Vagina (tissue), 2 donors: ENCODE measurements at regions not wholly inside any gene's neighbourhood (a gene's known extent, or its start where the extent isn't known, plus 50 kb on each side); places are given as distances from the start of the nearest gene placed in this dataset.

Source experiments
- DNase-seq, 2 donors: peaks; one replicate each; pipeline ENCODE4 v3.0.0-alpha.2; 2017; ENCODE audit errors: extremely low spot score in 2 of 2
- H3K27ac ChIP-seq: fragments of 200-600 bp; sonication (generic); one replicate; pipeline ENCODE4 v1.5.1; 2019
- H3K27me3 ChIP-seq: fragments of 200-600 bp; sonication (generic); one replicate; pipeline ENCODE4 v1.5.1; 2019
- H3K36me3 ChIP-seq, 2 donors: fragments of 200-600 bp; sonication (generic); one replicate each; pipeline ENCODE4 v1.5.1; 2017 to 2019
- H3K4me1 ChIP-seq: fragments of 200-600 bp; sonication (generic); one replicate; pipeline ENCODE4 v1.5.1; 2019
- H3K4me3 ChIP-seq, 2 donors: fragments of 200-600 bp; sonication (generic); 1 replicate in 1 of 2; 2 replicates in 1 of 2; pipeline ENCODE4 v1.5.1; 2016 to 2019
- H3K9me3 ChIP-seq: fragments of 200-600 bp; sonication (generic); one replicate; pipeline ENCODE4 v1.5.1; 2019
- POLR2A ChIP-seq, 2 donors: fragments of 450-650 bp; IDR thresholded peaks; one replicate each; pipeline ENCODE4 v1.6.1; 2017; ENCODE audit warnings: antibody characterized with exemption in 2 of 2, mild to moderate bottlenecking in 2 of 2, moderate library complexity in 2 of 2
- POLR2AphosphoS5 ChIP-seq, 2 donors: sonication (generic); formaldehyde crosslinking; IDR thresholded peaks; one replicate each; pipeline ENCODE4 v1.9.0; 2017; ENCODE audit warnings: antibody characterized with exemption in 2 of 2, mild to moderate bottlenecking in 2 of 2, low read depth in 1 of 2; ENCODE audit not compliant: insufficient read depth in 1 of 2
- intact Hi-C: fragments of 100-400 bp; cut with DNase I; formaldehyde crosslinking; loops from one replicate; pipeline ENCODE4 v1.15.1; 2023
- TF ChIP-seq, protein P1 (sequence below), 3 experiments: fragments of 450-650 bp in 2 of 3; fragments of 200-600 bp in 1 of 3; sonication (generic) in 1 of 3; IDR thresholded peaks; one replicate each; pipeline ENCODE4 v1.5.1; 2017 to 2019; ENCODE audit warnings: antibody characterized with exemption in 3 of 3, mild to moderate bottlenecking in 2 of 3, moderate library complexity in 2 of 3

DNA sequence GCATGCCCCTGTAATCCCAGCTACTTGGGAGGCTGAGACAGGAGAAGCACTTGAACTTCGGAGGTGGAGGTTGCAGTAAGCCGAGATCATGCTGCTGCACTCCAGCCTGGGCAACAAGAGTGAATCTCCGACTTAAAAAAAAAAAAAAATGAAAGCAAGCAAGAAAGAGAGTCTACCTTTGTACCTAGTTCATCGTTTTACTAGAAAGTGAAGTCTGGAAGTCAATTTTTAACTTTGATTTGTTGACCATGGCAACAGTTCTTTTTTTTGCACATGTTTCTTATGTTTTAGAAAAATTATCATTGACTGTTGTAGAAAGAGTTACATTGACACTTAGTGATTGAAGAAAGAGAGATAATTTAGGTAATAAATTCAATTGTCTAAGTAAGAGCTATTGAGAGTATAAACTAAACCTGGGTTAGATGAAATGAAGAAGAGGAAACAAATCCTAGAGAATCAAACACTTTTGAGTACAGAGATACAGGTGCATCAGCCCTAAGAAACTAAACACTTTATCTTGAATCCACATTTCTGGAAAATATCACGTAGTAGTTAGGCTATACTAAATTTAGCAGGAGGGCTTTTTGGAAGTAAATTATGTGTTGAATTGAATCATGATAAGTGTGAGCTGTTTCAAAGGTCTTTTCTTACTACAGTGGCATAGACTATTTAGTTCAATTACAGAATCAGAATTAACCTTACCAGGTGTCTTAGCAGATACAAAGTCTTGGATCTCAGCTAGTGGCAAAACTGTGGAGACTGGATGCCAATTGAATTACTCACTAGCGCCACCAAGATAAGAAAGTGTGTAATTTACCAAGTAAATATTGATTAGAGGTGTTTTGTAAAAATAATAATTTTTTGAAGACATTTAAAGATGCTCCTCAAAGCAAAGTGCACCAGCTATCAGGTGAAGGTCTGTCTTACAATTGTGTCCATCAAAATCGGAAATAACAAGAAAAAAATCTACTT lies 303.4 kb upstream of the NRXN1 start:
- Histone ChIP-seq H3K4me1 (no peaks in the 10 kb centered on the region), H3K36me3 (no peaks in the 10 kb centered on the region), H3K27me3 (no peaks in the 10 kb centered on the region), H3K9me3 (no peaks in the 10 kb centered on the region), H3K27ac (no peak overlapping the region), H3K4me3 (no peak overlapping the region)
- no peak for DNase-seq
- TF ChIP-seq, protein P1, sequence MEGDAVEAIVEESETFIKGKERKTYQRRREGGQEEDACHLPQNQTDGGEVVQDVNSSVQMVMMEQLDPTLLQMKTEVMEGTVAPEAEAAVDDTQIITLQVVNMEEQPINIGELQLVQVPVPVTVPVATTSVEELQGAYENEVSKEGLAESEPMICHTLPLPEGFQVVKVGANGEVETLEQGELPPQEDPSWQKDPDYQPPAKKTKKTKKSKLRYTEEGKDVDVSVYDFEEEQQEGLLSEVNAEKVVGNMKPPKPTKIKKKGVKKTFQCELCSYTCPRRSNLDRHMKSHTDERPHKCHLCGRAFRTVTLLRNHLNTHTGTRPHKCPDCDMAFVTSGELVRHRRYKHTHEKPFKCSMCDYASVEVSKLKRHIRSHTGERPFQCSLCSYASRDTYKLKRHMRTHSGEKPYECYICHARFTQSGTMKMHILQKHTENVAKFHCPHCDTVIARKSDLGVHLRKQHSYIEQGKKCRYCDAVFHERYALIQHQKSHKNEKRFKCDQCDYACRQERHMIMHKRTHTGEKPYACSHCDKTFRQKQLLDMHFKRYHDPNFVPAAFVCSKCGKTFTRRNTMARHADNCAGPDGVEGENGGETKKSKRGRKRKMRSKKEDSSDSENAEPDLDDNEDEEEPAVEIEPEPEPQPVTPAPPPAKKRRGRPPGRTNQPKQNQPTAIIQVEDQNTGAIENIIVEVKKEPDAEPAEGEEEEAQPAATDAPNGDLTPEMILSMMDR (IDR thresholded peaks at IDR 0.05), result no peak
- no peak for TF ChIP-seq POLR2A (IDR thresholded peaks at IDR 0.05)
- TF ChIP-seq POLR2AphosphoS5 (IDR thresholded peaks at IDR 0.05; ENCODE audit: insufficient read depth in 1 of 2, low read depth in 1 of 2), result no peak
- intact Hi-C loops, result no loop called here

DNA sequence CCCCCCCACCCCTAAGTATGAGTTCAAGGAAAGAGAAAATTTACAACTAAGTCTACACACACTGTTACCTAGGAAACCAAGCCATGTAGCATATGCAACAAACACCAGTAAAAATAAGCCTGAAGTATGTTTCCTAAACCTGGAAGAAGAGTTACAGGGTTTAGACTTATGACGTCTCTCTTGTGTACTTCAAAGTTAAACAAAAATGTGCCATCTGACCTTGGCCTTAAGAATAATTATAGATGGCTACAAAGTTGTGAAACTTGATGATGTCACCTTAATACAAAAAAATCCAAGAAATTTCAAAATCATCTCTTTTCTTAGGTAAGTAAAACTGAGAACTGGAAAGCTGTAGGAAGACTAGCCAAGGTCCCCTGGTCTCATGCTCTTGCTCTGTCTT lies 297.6 kb upstream of the NRXN1 start:
- TF ChIP-seq POLR2AphosphoS5 (IDR thresholded peaks at IDR 0.05; ENCODE audit: insufficient read depth in 1 of 2, low read depth in 1 of 2) (no peak), POLR2A (IDR thresholded peaks at IDR 0.05) (no peak)
- TF ChIP-seq, protein P1 (IDR thresholded peaks at IDR 0.05), result no peak
- Histone ChIP-seq H3K4me1 (no peaks in the 10 kb centered on the region), H3K9me3 (no peaks in the 10 kb centered on the region), H3K36me3 (no peaks in the 10 kb centered on the region), H3K27me3 (no peaks in the 10 kb centered on the region), H3K4me3 (no peak overlapping the region), H3K27ac (no peak overlapping the region)
- intact Hi-C loops, result no loop called here
- no peak for DNase-seq

DNA sequence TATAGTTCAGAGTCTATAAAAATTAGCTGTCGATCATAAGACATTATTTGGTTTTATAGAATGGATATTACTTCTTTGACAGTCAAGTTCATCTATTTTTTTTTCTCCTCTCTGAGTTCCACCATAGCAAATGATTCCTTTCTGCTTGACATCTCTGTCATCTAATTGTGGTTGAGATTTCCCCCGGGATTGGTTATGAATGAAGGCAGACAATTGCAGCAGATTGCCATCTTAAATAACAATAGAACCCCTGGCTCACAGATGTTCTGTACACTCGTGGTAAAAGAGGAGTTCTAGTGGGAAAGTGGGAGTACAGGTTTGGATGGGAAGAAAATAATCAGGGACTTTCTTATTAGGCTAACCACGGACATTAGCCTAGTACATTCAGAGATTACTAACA lies 292.1 kb upstream of the NRXN1 start:
- no peak overlapping the region for H3K4me3 ChIP-seq
- no peaks in the 10 kb centered on the region for H3K27me3 ChIP-seq
- no peak for DNase-seq
- TF ChIP-seq POLR2A (IDR thresholded peaks at IDR 0.05), result no peak
- no peak for TF ChIP-seq POLR2AphosphoS5 (IDR thresholded peaks at IDR 0.05; ENCODE audit: insufficient read depth in 1 of 2, low read depth in 1 of 2)
- TF ChIP-seq, protein P1 (IDR thresholded peaks at IDR 0.05), result no peak
- H3K9me3 ChIP-seq, result no peaks in the 10 kb centered on the region
- H3K27ac ChIP-seq, result no peak overlapping the region
- no peaks in the 10 kb centered on the region for H3K4me1 ChIP-seq
- H3K36me3 ChIP-seq, result no peaks in the 10 kb centered on the region
- intact Hi-C loops, result no loop called here

DNA sequence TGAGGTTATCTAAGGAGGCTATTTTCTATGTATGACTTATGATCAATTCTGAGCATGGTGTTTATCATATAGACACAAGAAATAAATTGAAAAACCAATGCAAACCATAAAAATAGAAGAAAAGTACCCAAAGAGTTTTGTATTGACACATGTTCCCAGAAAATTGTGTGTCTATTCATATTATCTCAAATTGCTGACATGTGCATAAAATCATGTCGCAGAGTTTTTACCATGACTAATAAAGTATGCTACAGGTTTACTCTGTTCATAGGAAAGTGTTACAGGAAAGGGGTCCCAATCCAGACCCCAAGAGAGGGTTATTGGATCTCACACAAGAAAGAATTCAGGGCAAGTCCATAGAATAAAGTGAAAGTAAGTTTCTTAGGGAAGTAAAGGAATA lies 290.7 kb upstream of the NRXN1 start:
- no peaks in the 10 kb centered on the region for H3K36me3 ChIP-seq
- no peaks in the 10 kb centered on the region for H3K27me3 ChIP-seq
- H3K27ac ChIP-seq, result no peak overlapping the region
- no peaks in the 10 kb centered on the region for H3K9me3 ChIP-seq
- DNase-seq, result no peak
- intact Hi-C loops, result no loop called here
- TF ChIP-seq, protein P1 (IDR thresholded peaks at IDR 0.05), result no peak
- no peak for TF ChIP-seq POLR2A (IDR thresholded peaks at IDR 0.05)
- no peak for TF ChIP-seq POLR2AphosphoS5 (IDR thresholded peaks at IDR 0.05; ENCODE audit: insufficient read depth in 1 of 2, low read depth in 1 of 2)
- no peak overlapping the region for H3K4me3 ChIP-seq
- no peaks in the 10 kb centered on the region for H3K4me1 ChIP-seq

DNA sequence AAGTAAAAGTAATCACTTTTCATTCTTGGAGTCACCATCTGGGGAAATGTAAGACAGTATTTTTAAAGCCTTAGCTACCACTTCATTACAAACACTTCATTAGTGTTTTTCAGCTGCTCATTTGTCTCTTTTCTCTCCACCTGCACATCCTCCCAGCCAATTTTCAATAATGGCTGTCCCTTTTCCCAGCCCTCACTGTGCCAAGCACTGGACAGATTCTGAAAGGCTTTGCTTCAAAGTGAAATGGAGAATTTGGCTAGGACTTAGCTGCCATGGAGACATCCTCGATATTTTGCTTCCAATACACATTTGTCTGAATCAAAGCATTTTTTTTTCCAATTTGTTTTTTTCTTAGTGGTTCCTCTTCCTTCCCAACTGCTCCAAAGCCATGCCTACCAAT lies 272.4 kb upstream of the NRXN1 start:
- no peaks in the 10 kb centered on the region for H3K9me3 ChIP-seq
- DNase-seq, result no peak
- no peak for TF ChIP-seq POLR2A (IDR thresholded peaks at IDR 0.05)
- TF ChIP-seq, protein P1 (IDR thresholded peaks at IDR 0.05), result no peak
- no peak for TF ChIP-seq POLR2AphosphoS5 (IDR thresholded peaks at IDR 0.05; ENCODE audit: insufficient read depth in 1 of 2, low read depth in 1 of 2)
- intact Hi-C loops, result no loop called here
- no peaks in the 10 kb centered on the region for H3K27me3 ChIP-seq
- no peak overlapping the region for H3K4me3 ChIP-seq
- H3K27ac ChIP-seq, result no peak overlapping the region
- no peaks in the 10 kb centered on the region for H3K4me1 ChIP-seq
- no peaks in the 10 kb centered on the region for H3K36me3 ChIP-seq
